ENCODE measurements at regions not wholly inside any gene's neighbourhood (a gene's known extent, or its start where the extent isn't known, plus 50 kb on each side); places are given as distances from the start of the nearest gene placed in this dataset.

GRCh38 chr1:96038636-96039035, 682.9 kb upstream of the PTBP2 start:
- TF ChIP-seq CTCF (IDR thresholded peaks at IDR 0.05 in 4 of 5, conservative IDR thresholded peaks at IDR 0.05 in 1 of 5), result no peak
- no peak for TF ChIP-seq POLR2A (IDR thresholded peaks at IDR 0.05)

All from gastrocnemius medialis (tissue), 4 donors.